Prostate gland (tissue), 2 donors: ENCODE measurements at regions not wholly inside any gene's neighbourhood (a gene's known extent, or its start where the extent isn't known, plus 50 kb on each side); places are given as distances from the start of the nearest gene placed in this dataset.

Experiments used
- CTCF ChIP-seq, 4 experiments: fragments of 200-600 bp in 2 of 4; fragments of 450-650 bp in 2 of 4; sonication (generic) in 2 of 4; IDR thresholded peaks; 1 replicate in 3 of 4; 2 replicates in 1 of 4; pipeline ENCODE4 v1.5.1; 2016 to 2019; ENCODE audit warnings: antibody characterized with exemption in 4 of 4, mild to moderate bottlenecking in 2 of 4, moderate library complexity in 2 of 4
- POLR2A ChIP-seq: fragments of 450-650 bp; IDR thresholded peaks from one replicate; pipeline ENCODE4 v1.6.1; 2016; ENCODE audit warnings: antibody characterized with exemption, mild to moderate bottlenecking
- POLR2AphosphoS5 ChIP-seq: sonication (generic); formaldehyde crosslinking; IDR thresholded peaks from one replicate; pipeline ENCODE4 v1.6.1; 2017; ENCODE audit warnings: antibody characterized with exemption

GRCh38 chr21:35538386-35538785, 489.3 kb upstream of the RUNX1 start:
- no peak for TF ChIP-seq CTCF (IDR thresholded peaks at IDR 0.05)
- TF ChIP-seq POLR2AphosphoS5, result no peak
- no peak for TF ChIP-seq POLR2A
